Loucy (cell line): ENCODE measurements at regions not wholly inside any gene's neighbourhood (a gene's known extent, or its start where the extent isn't known, plus 50 kb on each side); places are given as distances from the start of the nearest gene placed in this dataset.
A peak's percentile ranks its signal among the peaks of the same experiment; 100 is the strongest.

Source experiments
- CTCF ChIP-seq: fragments of 200-600 bp; sonication (generic); conservative IDR thresholded peaks from 2 replicates; pipeline ENCODE4 v1.5.1; 2014; ENCODE audit warnings: mild to moderate bottlenecking, antibody characterized with exemption, low read length
- EZH2phosphoT487 ChIP-seq: fragments of 200-600 bp; IDR thresholded peaks from 2 replicates; pipeline ENCODE4 v1.6.1; 2018; ENCODE audit warnings: antibody characterized with exemption, mild to moderate bottlenecking, moderate library complexity, borderline replicate concordance

- TF ChIP-seq CTCF (peak; percentile 93), EZH2phosphoT487 (no peak)
Measured at GRCh38 chr5:4700069-4700468, 440.1 kb upstream of the ADAMTS16 start.
